Gastroesophageal sphincter (tissue), 4 donors: ENCODE measurements at regions not wholly inside any gene's neighbourhood (a gene's known extent, or its start where the extent isn't known, plus 50 kb on each side); places are given as distances from the start of the nearest gene placed in this dataset.

ENCODE experiments used
- ATAC-seq: fragments of 150-250 bp; one replicate; pipeline ENCODE4 v1.9.1; 2016; ENCODE audit warnings: mild to moderate bottlenecking, moderate library complexity
- H3K27ac ChIP-seq, 4 donors: fragments of 200-600 bp; sonication (generic) in 3 of 4; 1 replicate in 3 of 4; 2 replicates in 1 of 4; pipeline ENCODE4 v1.5.1; 2016 to 2019
- H3K27me3 ChIP-seq: fragments of 200-600 bp; sonication (generic); one replicate; pipeline ENCODE4 v1.5.1; 2019
- H3K36me3 ChIP-seq, 2 donors: fragments of 200-600 bp; sonication (generic); one replicate each; pipeline ENCODE4 v1.5.1; 2019; ENCODE audit warnings: control low read depth in 1 of 2
- H3K4me1 ChIP-seq, 3 donors: fragments of 200-600 bp; sonication (generic); 1 replicate in 2 of 3; 2 replicates in 1 of 3; pipeline ENCODE4 v1.5.1; 2016 to 2019; ENCODE audit warnings: control low read depth in 2 of 3
- H3K4me3 ChIP-seq, 2 donors: fragments of 200-600 bp; sonication (generic); one replicate each; pipeline ENCODE4 v1.5.1; 2019; ENCODE audit warnings: mild to moderate bottlenecking in 1 of 2, moderate library complexity in 1 of 2
- H3K9me3 ChIP-seq, 3 donors: fragments of 200-600 bp; sonication (generic); one replicate each; pipeline ENCODE4 v1.5.1; 2017 to 2019; ENCODE audit warnings: control low read depth in 2 of 3
- EP300 ChIP-seq: sonication (generic); formaldehyde crosslinking; IDR thresholded peaks from one replicate; pipeline ENCODE4 v1.6.1; 2017; ENCODE audit warnings: antibody characterized with exemption, mild to moderate bottlenecking
- POLR2A ChIP-seq, 2 donors: fragments of 450-650 bp; IDR thresholded peaks; one replicate each; pipeline ENCODE4 v1.6.1; 2017; ENCODE audit warnings: antibody characterized with exemption in 2 of 2, mild to moderate bottlenecking in 2 of 2, moderate library complexity in 1 of 2
- POLR2AphosphoS5 ChIP-seq: sonication (generic); formaldehyde crosslinking; IDR thresholded peaks from one replicate; pipeline ENCODE4 v1.6.1; 2017; ENCODE audit warnings: antibody characterized with exemption
- WGBS, 2 donors: methylation state at CpG; one replicate each; pipeline ENCODE4 v1.1.5; 2018; ENCODE audit warnings: low coverage in 1 of 2; 5-methylcytosine and 5-hydroxymethylcytosine counted together
- TF ChIP-seq, protein P1 (sequence below), 4 experiments: fragments of 200-600 bp in 2 of 4; fragments of 450-650 bp in 2 of 4; sonication (generic) in 1 of 4; IDR thresholded peaks; one replicate each; pipeline ENCODE4 v1.5.1; 2017 to 2019; ENCODE audit warnings: antibody characterized with exemption in 4 of 4, mild to moderate bottlenecking in 2 of 4, moderate library complexity in 2 of 4

- H3K9me3 ChIP-seq = peaks cover 0 to 14% (median 0%) of the 10 kb centered on the region in 3 donors
- H3K36me3 ChIP-seq = no peaks in the 10 kb centered on the region
- no peaks in the 10 kb centered on the region for H3K4me1 ChIP-seq
- H3K27me3 ChIP-seq = peaks cover 4% of the 10 kb centered on the region
- no peak for TF ChIP-seq POLR2A (IDR thresholded peaks at IDR 0.05)
- TF ChIP-seq, protein P1, sequence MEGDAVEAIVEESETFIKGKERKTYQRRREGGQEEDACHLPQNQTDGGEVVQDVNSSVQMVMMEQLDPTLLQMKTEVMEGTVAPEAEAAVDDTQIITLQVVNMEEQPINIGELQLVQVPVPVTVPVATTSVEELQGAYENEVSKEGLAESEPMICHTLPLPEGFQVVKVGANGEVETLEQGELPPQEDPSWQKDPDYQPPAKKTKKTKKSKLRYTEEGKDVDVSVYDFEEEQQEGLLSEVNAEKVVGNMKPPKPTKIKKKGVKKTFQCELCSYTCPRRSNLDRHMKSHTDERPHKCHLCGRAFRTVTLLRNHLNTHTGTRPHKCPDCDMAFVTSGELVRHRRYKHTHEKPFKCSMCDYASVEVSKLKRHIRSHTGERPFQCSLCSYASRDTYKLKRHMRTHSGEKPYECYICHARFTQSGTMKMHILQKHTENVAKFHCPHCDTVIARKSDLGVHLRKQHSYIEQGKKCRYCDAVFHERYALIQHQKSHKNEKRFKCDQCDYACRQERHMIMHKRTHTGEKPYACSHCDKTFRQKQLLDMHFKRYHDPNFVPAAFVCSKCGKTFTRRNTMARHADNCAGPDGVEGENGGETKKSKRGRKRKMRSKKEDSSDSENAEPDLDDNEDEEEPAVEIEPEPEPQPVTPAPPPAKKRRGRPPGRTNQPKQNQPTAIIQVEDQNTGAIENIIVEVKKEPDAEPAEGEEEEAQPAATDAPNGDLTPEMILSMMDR (IDR thresholded peaks at IDR 0.05) = no peak
- no peak overlapping the region for H3K4me3 ChIP-seq
- H3K27ac ChIP-seq = no peak overlapping the region
- 79 to 94% methylated on average over 6 to 10 of the region's 11 CpGs for WGBS, 2 donors
- no peak for ATAC-seq
These were observed 53.7 kb upstream of the SIRPG start for GRCh38 chr20:1711266-1711665.

DNA sequence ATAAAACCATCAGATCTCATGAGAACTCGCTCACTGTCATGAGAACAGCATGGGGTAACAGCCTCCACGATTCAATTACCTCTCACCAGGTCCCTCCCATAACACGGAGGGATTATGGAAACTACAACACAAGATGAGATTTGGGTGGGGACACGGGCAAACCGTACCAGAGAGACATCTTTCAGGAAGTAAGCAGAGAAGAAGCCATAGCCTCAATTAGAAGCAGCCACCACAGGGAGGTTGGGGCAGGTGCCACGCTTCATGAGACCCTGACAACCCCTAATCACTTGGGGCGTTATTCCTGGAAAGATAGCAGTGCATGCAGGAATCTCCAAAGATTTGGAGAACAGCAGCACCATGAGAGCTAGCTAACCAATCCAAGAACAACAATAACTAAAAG, 52.9 kb upstream of the SIRPG start:
- Histone ChIP-seq H3K4me3 (no peak overlapping the region), H3K4me1 (no peaks in the 10 kb centered on the region), H3K27ac (no peak overlapping the region), H3K9me3 (peaks cover 0 to 14% (median 0%) of the 10 kb centered on the region in 3 donors), H3K36me3 (no peaks in the 10 kb centered on the region), H3K27me3 (peaks cover 4% of the 10 kb centered on the region)
- ATAC-seq = no peak
- WGBS, 2 donors = 43 to 47% methylated on average over 5 to 7 of the region's 7 CpGs
- TF ChIP-seq EP300 = no peak
- no peak for TF ChIP-seq POLR2A (IDR thresholded peaks at IDR 0.05)
- no peak for TF ChIP-seq POLR2AphosphoS5
- TF ChIP-seq, protein P1 (IDR thresholded peaks at IDR 0.05) = no peak

- H3K36me3 ChIP-seq = no peaks in the 10 kb centered on the region
- H3K4me3 ChIP-seq = no peak overlapping the region
- H3K4me1 ChIP-seq = no peaks in the 10 kb centered on the region
- H3K27me3 ChIP-seq = peaks cover 4% of the 10 kb centered on the region
- TF ChIP-seq POLR2A (IDR thresholded peaks at IDR 0.05) (no peak), EP300 (no peak), POLR2AphosphoS5 (no peak)
- TF ChIP-seq, protein P1 (IDR thresholded peaks at IDR 0.05) = no peak
- WGBS, 2 donors = 60 to 61% methylated on average over 4 to 6 of the region's 6 CpGs
- H3K27ac ChIP-seq = no peak overlapping the region
- peaks cover 0 to 14% (median 0%) of the 10 kb centered on the region in 3 donors for H3K9me3 ChIP-seq
- no peak for ATAC-seq
These were observed 50.2 kb upstream of the SIRPG start for GRCh38 chr20:1707588-1708449.
